LNCAP (cell line): ENCODE measurements at regions not wholly inside any gene's neighbourhood (a gene's known extent, or its start where the extent isn't known, plus 50 kb on each side); places are given as distances from the start of the nearest gene placed in this dataset.

Experiments
- TF ChIP-seq, protein P1 (sequence below): fragments of 450-650 bp; IDR thresholded peaks from 2 replicates; pipeline ENCODE4 v1.5.1; 2017; ENCODE audit warnings: mild to moderate bottlenecking

DNA sequence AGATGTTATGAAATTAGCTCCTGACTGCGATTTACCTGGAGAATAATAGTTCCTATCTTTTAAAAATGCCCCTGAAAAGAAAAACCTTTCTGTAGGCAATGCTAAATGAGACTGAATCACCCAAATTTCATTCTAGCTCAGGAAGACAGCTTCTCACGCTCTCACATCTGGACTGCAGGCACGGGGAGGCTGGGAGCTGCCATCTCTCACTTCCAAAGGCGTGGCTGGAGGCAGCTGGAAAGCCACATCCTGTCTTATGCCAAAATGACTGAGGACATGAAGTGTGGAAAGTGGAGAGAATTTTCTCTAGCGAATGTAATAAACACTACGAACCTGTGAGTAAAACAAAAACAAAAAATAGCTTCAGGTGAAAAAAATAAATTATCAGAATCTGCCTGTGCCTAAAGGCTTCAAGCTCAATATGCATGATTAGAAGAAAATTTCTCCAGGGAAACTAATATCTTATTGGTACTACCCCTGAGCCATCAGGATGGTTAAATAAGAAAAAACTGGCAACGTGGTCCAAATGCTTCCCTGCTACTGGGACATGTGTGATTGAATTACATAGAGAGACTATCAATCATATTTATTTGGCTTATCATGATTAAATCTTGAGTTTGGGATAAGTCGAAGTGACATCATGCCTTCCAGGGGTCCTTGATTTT, 58.1 kb upstream of the UBL3 start:
- TF ChIP-seq, protein P1, sequence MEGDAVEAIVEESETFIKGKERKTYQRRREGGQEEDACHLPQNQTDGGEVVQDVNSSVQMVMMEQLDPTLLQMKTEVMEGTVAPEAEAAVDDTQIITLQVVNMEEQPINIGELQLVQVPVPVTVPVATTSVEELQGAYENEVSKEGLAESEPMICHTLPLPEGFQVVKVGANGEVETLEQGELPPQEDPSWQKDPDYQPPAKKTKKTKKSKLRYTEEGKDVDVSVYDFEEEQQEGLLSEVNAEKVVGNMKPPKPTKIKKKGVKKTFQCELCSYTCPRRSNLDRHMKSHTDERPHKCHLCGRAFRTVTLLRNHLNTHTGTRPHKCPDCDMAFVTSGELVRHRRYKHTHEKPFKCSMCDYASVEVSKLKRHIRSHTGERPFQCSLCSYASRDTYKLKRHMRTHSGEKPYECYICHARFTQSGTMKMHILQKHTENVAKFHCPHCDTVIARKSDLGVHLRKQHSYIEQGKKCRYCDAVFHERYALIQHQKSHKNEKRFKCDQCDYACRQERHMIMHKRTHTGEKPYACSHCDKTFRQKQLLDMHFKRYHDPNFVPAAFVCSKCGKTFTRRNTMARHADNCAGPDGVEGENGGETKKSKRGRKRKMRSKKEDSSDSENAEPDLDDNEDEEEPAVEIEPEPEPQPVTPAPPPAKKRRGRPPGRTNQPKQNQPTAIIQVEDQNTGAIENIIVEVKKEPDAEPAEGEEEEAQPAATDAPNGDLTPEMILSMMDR = no peak

DNA sequence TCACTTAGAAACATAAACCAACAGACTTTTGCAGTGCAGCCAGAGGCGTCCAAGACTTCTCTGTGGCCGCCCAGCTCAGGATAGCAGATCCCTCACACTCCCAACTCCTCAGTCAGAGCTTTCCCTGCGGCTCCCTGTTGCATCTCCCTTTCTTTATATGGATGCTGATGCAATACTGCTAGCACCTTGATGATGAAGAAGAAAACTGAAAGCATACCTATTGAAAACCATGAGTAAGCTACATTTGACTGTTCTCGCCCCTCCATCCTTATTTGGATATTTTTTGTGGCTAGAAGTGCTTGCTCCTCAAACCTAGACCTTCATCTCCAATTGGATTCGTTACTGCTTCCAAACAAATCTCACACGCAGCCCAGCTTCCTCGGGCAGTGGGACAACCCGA, 57.3 kb upstream of the UBL3 start:
- TF ChIP-seq, protein P1 = no peak

DNA sequence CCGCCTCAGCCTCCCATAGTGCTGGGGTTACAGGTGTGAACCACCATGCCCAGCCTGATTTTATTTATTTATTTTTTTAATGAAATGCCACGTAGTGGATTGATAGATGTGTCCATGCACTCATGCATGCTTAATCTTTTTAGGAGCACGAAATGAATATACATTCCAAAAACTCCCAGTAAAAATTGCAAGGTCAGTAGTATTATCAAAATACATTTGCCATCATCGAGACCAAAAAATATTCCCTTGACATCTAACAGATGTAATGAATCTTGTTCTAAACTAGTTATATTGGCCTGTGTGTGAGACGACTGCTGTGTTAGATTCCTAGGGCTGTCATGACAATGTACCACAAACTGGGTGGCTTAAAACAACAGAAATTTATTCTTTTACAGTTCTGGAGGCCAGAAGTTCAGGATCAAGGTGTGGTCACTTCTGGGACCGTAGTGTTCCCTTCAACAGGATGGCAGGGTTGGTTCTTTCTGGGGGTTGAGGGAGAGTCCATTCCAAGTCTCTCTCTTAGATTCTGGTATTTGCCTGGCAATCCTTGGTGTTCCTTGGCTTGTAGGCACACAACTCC, 56.1 kb upstream of the UBL3 start:
- TF ChIP-seq, protein P1 = no peak

DNA sequence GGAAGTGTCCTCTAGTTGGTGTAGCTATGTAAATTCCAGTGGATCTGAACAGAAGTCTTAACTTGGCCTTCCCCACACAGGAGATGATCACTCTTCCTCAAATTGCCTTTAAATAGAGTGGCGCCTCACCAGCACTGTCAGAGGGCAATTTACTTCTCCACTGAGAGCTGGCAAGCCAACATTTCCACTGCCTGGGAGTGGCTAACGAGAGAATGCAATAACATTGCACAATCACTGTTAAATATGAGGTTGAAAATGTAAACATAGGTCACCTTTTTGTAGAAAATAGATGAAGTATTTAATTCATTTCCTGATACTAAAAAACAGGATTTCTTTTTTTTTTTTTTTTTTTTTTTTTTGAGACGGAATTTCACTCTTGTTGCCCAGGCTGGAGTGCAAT, 55.4 kb upstream of the UBL3 start:
- TF ChIP-seq, protein P1 = no peak

DNA sequence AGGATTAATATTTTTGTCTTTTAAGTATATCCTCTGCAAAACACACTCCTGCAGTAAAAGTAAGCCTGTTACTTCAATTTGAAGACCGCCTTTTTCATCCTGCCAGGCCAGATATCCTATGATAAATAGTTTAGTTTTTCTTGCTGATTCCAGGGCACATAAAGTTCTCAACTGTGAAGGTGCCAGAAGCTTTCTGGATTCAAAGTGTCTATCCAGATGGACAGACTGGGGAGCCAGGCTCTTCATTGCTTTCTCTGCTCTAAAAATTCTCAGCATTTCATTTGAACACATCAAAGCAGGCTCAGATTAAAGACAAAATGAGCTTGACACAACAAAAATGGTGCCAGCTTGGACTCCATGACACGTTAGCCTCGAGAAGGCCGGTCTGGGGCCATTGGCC, 53.6 kb upstream of the UBL3 start:
- TF ChIP-seq, protein P1 = no peak

DNA sequence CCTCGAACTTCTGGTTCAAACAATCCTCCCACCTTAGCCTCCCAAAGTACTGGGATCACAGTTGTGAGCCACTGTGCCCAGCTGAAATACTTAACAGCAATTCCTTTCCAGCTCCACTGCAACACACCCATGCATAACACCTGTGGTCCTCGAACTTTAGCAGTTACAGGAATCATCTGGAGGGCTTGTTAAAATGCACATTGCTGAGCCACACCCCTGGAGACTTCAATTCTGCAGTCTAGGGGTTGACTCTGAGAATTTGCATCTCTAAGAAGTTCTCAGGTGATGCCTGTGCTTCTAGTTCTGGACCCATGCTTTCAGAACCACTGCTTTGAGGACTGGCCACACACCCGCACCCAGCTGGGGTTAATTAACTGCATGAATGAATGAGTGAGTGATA, 53.1 kb upstream of the UBL3 start:
- TF ChIP-seq, protein P1 = no peak

DNA sequence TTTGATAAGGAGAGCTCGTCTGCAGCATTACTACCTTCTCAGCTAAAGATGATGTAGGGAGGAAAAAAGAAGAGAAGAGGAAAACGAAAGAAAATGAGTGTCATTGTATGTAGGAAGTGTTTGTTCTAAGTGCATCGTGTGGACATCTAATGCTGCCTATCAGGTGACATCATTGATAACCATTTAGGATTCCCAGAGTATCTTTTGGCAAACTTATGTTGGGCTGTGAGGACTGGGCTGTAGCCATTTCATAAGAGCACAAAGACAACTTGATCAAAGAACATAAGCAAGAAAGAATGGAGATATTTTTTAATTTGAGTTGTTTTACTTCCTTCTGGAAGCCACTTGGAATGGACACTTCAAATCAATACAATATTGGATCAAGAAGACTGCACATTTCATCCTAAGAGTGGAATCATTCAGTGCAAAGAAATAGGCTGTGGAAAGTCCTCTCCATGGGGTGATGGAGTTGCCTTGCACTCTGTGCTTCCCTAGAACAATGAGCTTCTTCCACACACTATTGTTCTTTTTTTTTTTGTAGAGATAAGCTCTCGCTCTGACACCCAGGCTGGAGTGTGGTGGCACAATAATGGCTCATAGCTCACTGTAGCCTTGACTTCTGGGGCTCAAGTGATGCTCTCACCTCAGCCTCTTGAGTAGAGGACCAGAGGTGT, 52.4 kb upstream of the UBL3 start:
- TF ChIP-seq, protein P1 = no peak
